ENCODE measurements at regions not wholly inside any gene's neighbourhood (a gene's known extent, or its start where the extent isn't known, plus 50 kb on each side); places are given as distances from the start of the nearest gene placed in this dataset.
"Not testable (repeated sequence)": the region's sequence is repeated elsewhere in the genome, so short reads cannot be mapped to it uniquely, and the experiment has no call there.

GRCh38 chr13:104534847-104535246, 1468.6 kb upstream of the SLC10A2 start:
- DNase-seq (ENCODE audit: low read depth) = no peak
- TF ChIP-seq, protein P1, sequence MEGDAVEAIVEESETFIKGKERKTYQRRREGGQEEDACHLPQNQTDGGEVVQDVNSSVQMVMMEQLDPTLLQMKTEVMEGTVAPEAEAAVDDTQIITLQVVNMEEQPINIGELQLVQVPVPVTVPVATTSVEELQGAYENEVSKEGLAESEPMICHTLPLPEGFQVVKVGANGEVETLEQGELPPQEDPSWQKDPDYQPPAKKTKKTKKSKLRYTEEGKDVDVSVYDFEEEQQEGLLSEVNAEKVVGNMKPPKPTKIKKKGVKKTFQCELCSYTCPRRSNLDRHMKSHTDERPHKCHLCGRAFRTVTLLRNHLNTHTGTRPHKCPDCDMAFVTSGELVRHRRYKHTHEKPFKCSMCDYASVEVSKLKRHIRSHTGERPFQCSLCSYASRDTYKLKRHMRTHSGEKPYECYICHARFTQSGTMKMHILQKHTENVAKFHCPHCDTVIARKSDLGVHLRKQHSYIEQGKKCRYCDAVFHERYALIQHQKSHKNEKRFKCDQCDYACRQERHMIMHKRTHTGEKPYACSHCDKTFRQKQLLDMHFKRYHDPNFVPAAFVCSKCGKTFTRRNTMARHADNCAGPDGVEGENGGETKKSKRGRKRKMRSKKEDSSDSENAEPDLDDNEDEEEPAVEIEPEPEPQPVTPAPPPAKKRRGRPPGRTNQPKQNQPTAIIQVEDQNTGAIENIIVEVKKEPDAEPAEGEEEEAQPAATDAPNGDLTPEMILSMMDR (conservative IDR thresholded peaks at IDR 0.05; ENCODE audit: low read depth, low read length) = peak; percentile 22
- no peak overlapping the region for H3K4me3 ChIP-seq (ENCODE audit: low read length)

DNA sequence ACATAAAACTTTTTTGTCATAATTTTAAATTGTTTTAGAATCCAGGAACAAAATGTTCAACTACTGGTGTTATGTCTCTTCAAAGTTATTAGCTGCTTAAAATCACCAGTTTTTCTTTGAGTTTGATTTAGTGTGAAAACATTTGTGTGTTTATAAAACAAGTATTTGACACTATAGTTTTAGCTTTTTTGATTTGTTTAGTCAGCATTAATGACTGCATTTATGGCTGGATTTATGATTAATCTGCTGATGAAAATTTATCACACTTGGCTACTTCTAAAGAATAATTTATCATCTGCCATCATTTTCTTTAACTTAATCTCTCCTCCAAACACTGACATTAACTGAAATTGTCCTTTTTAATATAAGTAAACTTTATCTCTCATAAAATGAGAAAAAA, 1465.9 kb upstream of the SLC10A2 start:
- DNase-seq (ENCODE audit: low read depth) = no peak
- TF ChIP-seq, protein P1 (conservative IDR thresholded peaks at IDR 0.05; ENCODE audit: low read depth, low read length) = no peak
- no peak overlapping the region for H3K4me3 ChIP-seq (ENCODE audit: low read length)

GRCh38 chr13:104530741-104531140, 1464.5 kb upstream of the SLC10A2 start:
- DNase-seq (ENCODE audit: low read depth) = no peak
- TF ChIP-seq, protein P1 (conservative IDR thresholded peaks at IDR 0.05; ENCODE audit: low read depth, low read length) = no peak
- no peak overlapping the region for H3K4me3 ChIP-seq (ENCODE audit: low read length)

GRCh38 chr13:104526561-104526960, 1460.3 kb upstream of the SLC10A2 start:
- TF ChIP-seq, protein P1 (conservative IDR thresholded peaks at IDR 0.05; ENCODE audit: low read depth, low read length) = no peak
- DNase-seq (ENCODE audit: low read depth) = no peak
- no peak overlapping the region for H3K4me3 ChIP-seq (ENCODE audit: low read length)

GRCh38 chr13:104525467-104525866, 1459.2 kb upstream of the SLC10A2 start:
- H3K4me3 ChIP-seq (ENCODE audit: low read length) = no peak overlapping the region
- TF ChIP-seq, protein P1 (conservative IDR thresholded peaks at IDR 0.05; ENCODE audit: low read depth, low read length) = no peak
- no peak for DNase-seq (ENCODE audit: low read depth)

DNA sequence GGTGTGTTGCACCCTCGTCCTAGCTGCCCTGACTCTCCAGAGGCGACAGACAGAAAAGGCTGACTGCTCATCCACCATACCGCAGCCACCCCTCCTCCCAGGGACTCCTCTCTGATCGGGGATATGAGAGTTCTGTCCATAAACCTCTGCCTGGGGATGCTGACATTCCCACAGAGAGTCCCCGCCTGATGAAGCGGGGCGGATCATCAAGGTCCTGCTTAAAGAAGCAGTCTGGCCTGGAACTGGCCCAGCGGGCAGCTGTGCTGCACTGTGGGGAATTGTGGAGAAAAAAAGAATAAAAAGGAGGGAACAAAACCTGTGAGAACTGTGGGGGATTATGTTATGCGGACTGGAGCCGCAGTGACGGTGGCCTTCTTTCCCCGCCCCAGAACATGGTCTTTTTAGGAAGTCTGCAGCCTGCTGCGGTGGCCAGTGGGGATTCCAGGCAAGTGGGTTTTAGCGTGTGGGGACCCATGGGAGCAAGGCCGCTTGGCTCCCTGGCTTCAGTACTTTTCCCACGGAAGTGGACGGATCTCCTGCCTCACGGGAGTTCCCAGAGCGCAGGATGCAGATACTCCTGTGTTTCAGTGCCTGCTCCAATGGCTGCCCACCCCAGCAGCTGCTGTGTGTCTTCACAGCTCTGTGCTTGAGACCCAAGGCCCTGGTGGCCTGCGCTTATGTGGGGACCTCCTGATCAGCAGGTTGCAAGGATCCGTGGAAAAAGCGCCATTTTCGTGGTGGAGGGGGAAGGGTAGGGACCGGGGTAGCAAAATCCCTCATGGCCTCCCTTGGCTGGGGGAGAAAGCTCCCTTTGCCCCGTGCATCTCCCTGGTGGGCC, 1456.2 kb upstream of the SLC10A2 start:
- DNase-seq (ENCODE audit: low read depth) = no peak
- TF ChIP-seq, protein P1 (conservative IDR thresholded peaks at IDR 0.05; ENCODE audit: low read depth, low read length) = no peak
- H3K4me3 ChIP-seq (ENCODE audit: low read length) = no peak overlapping the region

- TF ChIP-seq, protein P1 (conservative IDR thresholded peaks at IDR 0.05; ENCODE audit: low read depth, low read length) = no peak
- no peak for DNase-seq (ENCODE audit: low read depth)
- H3K4me3 ChIP-seq (ENCODE audit: low read length) = no peak overlapping the region
These were observed 1444.2 kb upstream of the SLC10A2 start for GRCh38 chr13:104510422-104510821.

DNA sequence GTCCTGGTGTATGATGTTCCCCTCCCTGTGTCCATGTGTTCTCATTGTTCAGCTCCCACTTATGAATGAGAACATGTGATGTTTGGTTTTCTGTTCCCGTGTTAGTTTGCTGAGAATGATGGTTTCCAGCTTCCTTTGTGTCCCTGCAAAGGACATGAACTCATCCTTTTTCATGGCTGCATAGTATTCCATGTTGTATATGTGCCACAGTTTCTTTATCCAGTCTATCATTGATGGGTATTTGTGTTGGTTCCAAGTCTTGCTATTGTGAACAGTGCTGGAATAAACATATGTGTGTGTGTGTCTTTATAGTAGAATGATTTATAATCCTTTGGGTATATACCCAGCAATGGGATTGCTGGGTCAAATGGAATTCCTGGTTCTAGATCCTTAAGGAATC, 1427.3 kb upstream of the SLC10A2 start:
- not testable (repeated sequence) for DNase-seq (ENCODE audit: low read depth); H3K4me3 ChIP-seq (ENCODE audit: low read length)

Measured in retinal pigment epithelial cell (primary cell).